ENCODE measurements at regions not wholly inside any gene's neighbourhood (a gene's known extent, or its start where the extent isn't known, plus 50 kb on each side); places are given as distances from the start of the nearest gene placed in this dataset.

GRCh38 chr10:75332081-75332480 is 69.5 kb downstream of the ZNF503 start:
- Histone ChIP-seq H3K36me3 (ENCODE audit: control insufficient read depth in 4 of 4, insufficient read depth in 4 of 4, low read length in 3 of 4) (no peaks in the 10 kb centered on the region), H3K4me3 (ENCODE audit: control insufficient read depth in 1 of 7, extremely low read depth in 1 of 7, insufficient read depth in 4 of 7, low read depth in 2 of 7, low read length in 6 of 7) (no peak overlapping the region), H3K4me1 (ENCODE audit: control extremely low read depth in 1 of 4, control insufficient read depth in 4 of 4, insufficient read depth in 4 of 4, low read length in 3 of 4) (no peaks in the 10 kb centered on the region), H3K27ac (ENCODE audit: insufficient read depth in 1 of 2, low read depth in 1 of 2, low read length in 2 of 2, poor library complexity in 1 of 2, severe bottlenecking in 2 of 2) (no peak overlapping the region), H3K9me3 (ENCODE audit: control extremely low read depth in 1 of 5, control insufficient read depth in 4 of 5, insufficient read depth in 2 of 5, low read depth in 1 of 5, low read length in 4 of 5) (peaks cover 0 to 15% (median 0%) of the 10 kb centered on the region in 5 experiments), H3K27me3 (replicated peaks in 2 of 5; ENCODE audit: control insufficient read depth in 4 of 5, insufficient read depth in 5 of 5, low read length in 4 of 5) (no peaks in the 10 kb centered on the region)
- ChIA-PET CTCF (no interaction called here), POLR2A (no interaction called here)
- DNase-seq = no peak
- no CpG with 5 or more reads among the region's 1 CpG for WGBS (ENCODE audit: insufficient coverage)

GRCh38 chr10:75331081-75331480 is 70.5 kb downstream of the ZNF503 start:
- Histone ChIP-seq H3K4me3 (ENCODE audit: control insufficient read depth in 1 of 7, extremely low read depth in 1 of 7, insufficient read depth in 4 of 7, low read depth in 2 of 7, low read length in 6 of 7) (no peak overlapping the region), H3K27ac (ENCODE audit: insufficient read depth in 1 of 2, low read depth in 1 of 2, low read length in 2 of 2, poor library complexity in 1 of 2, severe bottlenecking in 2 of 2) (no peak overlapping the region), H3K27me3 (replicated peaks in 2 of 5; ENCODE audit: control insufficient read depth in 4 of 5, insufficient read depth in 5 of 5, low read length in 4 of 5) (no peaks in the 10 kb centered on the region), H3K9me3 (ENCODE audit: control extremely low read depth in 1 of 5, control insufficient read depth in 4 of 5, insufficient read depth in 2 of 5, low read depth in 1 of 5, low read length in 4 of 5) (peaks cover 0 to 15% (median 0%) of the 10 kb centered on the region in 5 experiments), H3K4me1 (ENCODE audit: control extremely low read depth in 1 of 4, control insufficient read depth in 4 of 4, insufficient read depth in 4 of 4, low read length in 3 of 4) (no peaks in the 10 kb centered on the region), H3K36me3 (ENCODE audit: control insufficient read depth in 4 of 4, insufficient read depth in 4 of 4, low read length in 3 of 4) (no peaks in the 10 kb centered on the region)
- CTCF ChIA-PET = interaction anchor here (0.6 kb wide), 1 partner anchor 480 kb away, joined by 3 read pairs; no protein-coding TSS in a partner anchor
- WGBS (ENCODE audit: insufficient coverage) = no CpG with 5 or more reads among the region's 1 CpG
- DNase-seq = no peak
- POLR2A ChIA-PET = no interaction called here

GRCh38 chr10:75329190-75329745 is 72.3 kb downstream of the ZNF503 start:
- peaks cover 0 to 3% (median 0%) of the 10 kb centered on the region in 5 experiments for H3K9me3 ChIP-seq (ENCODE audit: control extremely low read depth in 1 of 5, control insufficient read depth in 4 of 5, insufficient read depth in 2 of 5, low read depth in 1 of 5, low read length in 4 of 5)
- CTCF ChIA-PET = no interaction called here
- no peaks in the 10 kb centered on the region for H3K36me3 ChIP-seq (ENCODE audit: control insufficient read depth in 4 of 4, insufficient read depth in 4 of 4, low read length in 3 of 4)
- H3K4me3 ChIP-seq (ENCODE audit: control insufficient read depth in 1 of 7, extremely low read depth in 1 of 7, insufficient read depth in 4 of 7, low read depth in 2 of 7, low read length in 6 of 7) = no peak overlapping the region
- no peaks in the 10 kb centered on the region for H3K27me3 ChIP-seq (replicated peaks in 2 of 5; ENCODE audit: control insufficient read depth in 4 of 5, insufficient read depth in 5 of 5, low read length in 4 of 5)
- no peak for DNase-seq
- WGBS (ENCODE audit: insufficient coverage) = no CpG with 5 or more reads among the region's 2 CpGs
- no peaks in the 10 kb centered on the region for H3K4me1 ChIP-seq (ENCODE audit: control extremely low read depth in 1 of 4, control insufficient read depth in 4 of 4, insufficient read depth in 4 of 4, low read length in 3 of 4)
- POLR2A ChIA-PET = no interaction called here
- no peak overlapping the region for H3K27ac ChIP-seq (ENCODE audit: insufficient read depth in 1 of 2, low read depth in 1 of 2, low read length in 2 of 2, poor library complexity in 1 of 2, severe bottlenecking in 2 of 2)

GRCh38 chr10:75326306-75326705 is 75.3 kb downstream of the ZNF503 start:
- POLR2A ChIA-PET = no interaction called here

GRCh38 chr10:75319274-75319673 is 82.3 kb downstream of the ZNF503 start:
- H3K9me3 ChIP-seq (ENCODE audit: control extremely low read depth in 1 of 5, control insufficient read depth in 4 of 5, insufficient read depth in 2 of 5, low read depth in 1 of 5, low read length in 4 of 5) = peaks cover 0 to 19% (median 4%) of the 10 kb centered on the region in 5 experiments
- no peak for DNase-seq
- no peak overlapping the region for H3K27ac ChIP-seq (ENCODE audit: insufficient read depth in 1 of 2, low read depth in 1 of 2, low read length in 2 of 2, poor library complexity in 1 of 2, severe bottlenecking in 2 of 2)
- ChIA-PET CTCF (no interaction called here), POLR2A (no interaction called here)
- H3K36me3 ChIP-seq (ENCODE audit: control insufficient read depth in 4 of 4, insufficient read depth in 4 of 4, low read length in 3 of 4) = no peaks in the 10 kb centered on the region
- H3K27me3 ChIP-seq (replicated peaks in 2 of 5; ENCODE audit: control insufficient read depth in 4 of 5, insufficient read depth in 5 of 5, low read length in 4 of 5) = no peaks in the 10 kb centered on the region
- H3K4me3 ChIP-seq (ENCODE audit: control insufficient read depth in 1 of 7, extremely low read depth in 1 of 7, insufficient read depth in 4 of 7, low read depth in 2 of 7, low read length in 6 of 7) = no peak overlapping the region
- no peaks in the 10 kb centered on the region for H3K4me1 ChIP-seq (ENCODE audit: control extremely low read depth in 1 of 4, control insufficient read depth in 4 of 4, insufficient read depth in 4 of 4, low read length in 3 of 4)

More at GRCh38 chr10:75326306-75326705, 75.3 kb downstream of the ZNF503 start:
- Histone ChIP-seq H3K9me3 (ENCODE audit: control extremely low read depth in 1 of 5, control insufficient read depth in 4 of 5, insufficient read depth in 2 of 5, low read depth in 1 of 5, low read length in 4 of 5) (peaks cover 0 to 3% (median 0%) of the 10 kb centered on the region in 5 experiments), H3K27me3 (replicated peaks in 2 of 5; ENCODE audit: control insufficient read depth in 4 of 5, insufficient read depth in 5 of 5, low read length in 4 of 5) (no peaks in the 10 kb centered on the region), H3K4me3 (ENCODE audit: control insufficient read depth in 1 of 7, extremely low read depth in 1 of 7, insufficient read depth in 4 of 7, low read depth in 2 of 7, low read length in 6 of 7) (no peak overlapping the region), H3K27ac (ENCODE audit: insufficient read depth in 1 of 2, low read depth in 1 of 2, low read length in 2 of 2, poor library complexity in 1 of 2, severe bottlenecking in 2 of 2) (no peak overlapping the region), H3K4me1 (ENCODE audit: control extremely low read depth in 1 of 4, control insufficient read depth in 4 of 4, insufficient read depth in 4 of 4, low read length in 3 of 4) (no peaks in the 10 kb centered on the region), H3K36me3 (ENCODE audit: control insufficient read depth in 4 of 4, insufficient read depth in 4 of 4, low read length in 3 of 4) (no peaks in the 10 kb centered on the region)
- CTCF ChIA-PET = interaction anchor here (0.6 kb wide), 1 partner anchor 11 kb away, joined by 3 read pairs; no protein-coding TSS in a partner anchor
- DNase-seq = no peak

- no peak for DNase-seq
- Histone ChIP-seq H3K27ac (ENCODE audit: insufficient read depth in 1 of 2, low read depth in 1 of 2, low read length in 2 of 2, poor library complexity in 1 of 2, severe bottlenecking in 2 of 2) (no peak overlapping the region), H3K4me3 (ENCODE audit: control insufficient read depth in 1 of 7, extremely low read depth in 1 of 7, insufficient read depth in 4 of 7, low read depth in 2 of 7, low read length in 6 of 7) (no peak overlapping the region), H3K9me3 (ENCODE audit: control extremely low read depth in 1 of 5, control insufficient read depth in 4 of 5, insufficient read depth in 2 of 5, low read depth in 1 of 5, low read length in 4 of 5) (peaks cover 0 to 32% (median 7%) of the 10 kb centered on the region in 5 experiments), H3K36me3 (ENCODE audit: control insufficient read depth in 4 of 4, insufficient read depth in 4 of 4, low read length in 3 of 4) (no peaks in the 10 kb centered on the region), H3K27me3 (replicated peaks in 2 of 5; ENCODE audit: control insufficient read depth in 4 of 5, insufficient read depth in 5 of 5, low read length in 4 of 5) (no peaks in the 10 kb centered on the region), H3K4me1 (ENCODE audit: control extremely low read depth in 1 of 4, control insufficient read depth in 4 of 4, insufficient read depth in 4 of 4, low read length in 3 of 4) (no peaks in the 10 kb centered on the region)
- no CpG with 5 or more reads among the region's 1 CpG for WGBS (ENCODE audit: insufficient coverage)
- ChIA-PET POLR2A (no interaction called here), CTCF (interaction anchor here (0.9 kb wide), 1 partner anchor 11 kb away, joined by 3 read pairs; no protein-coding TSS in a partner anchor)
Observed at GRCh38 chr10:75314570-75314969, 78.8 kb upstream of the COMTD1 start.

GRCh38 chr10:75312440-75312839 is 76.7 kb upstream of the COMTD1 start:
- Histone ChIP-seq H3K4me3 (ENCODE audit: control insufficient read depth in 1 of 7, extremely low read depth in 1 of 7, insufficient read depth in 4 of 7, low read depth in 2 of 7, low read length in 6 of 7) (no peak overlapping the region), H3K27ac (ENCODE audit: insufficient read depth in 1 of 2, low read depth in 1 of 2, low read length in 2 of 2, poor library complexity in 1 of 2, severe bottlenecking in 2 of 2) (no peak overlapping the region), H3K4me1 (ENCODE audit: control extremely low read depth in 1 of 4, control insufficient read depth in 4 of 4, insufficient read depth in 4 of 4, low read length in 3 of 4) (no peaks in the 10 kb centered on the region), H3K27me3 (replicated peaks in 2 of 5; ENCODE audit: control insufficient read depth in 4 of 5, insufficient read depth in 5 of 5, low read length in 4 of 5) (no peaks in the 10 kb centered on the region), H3K36me3 (ENCODE audit: control insufficient read depth in 4 of 4, insufficient read depth in 4 of 4, low read length in 3 of 4) (no peaks in the 10 kb centered on the region), H3K9me3 (ENCODE audit: control extremely low read depth in 1 of 5, control insufficient read depth in 4 of 5, insufficient read depth in 2 of 5, low read depth in 1 of 5, low read length in 4 of 5) (peaks cover 0 to 34% (median 6%) of the 10 kb centered on the region in 5 experiments)
- no peak for DNase-seq
- ChIA-PET POLR2A (no interaction called here), CTCF (no interaction called here)
